ENCODE measurements at regions not wholly inside any gene's neighbourhood (a gene's known extent, or its start where the extent isn't known, plus 50 kb on each side); places are given as distances from the start of the nearest gene placed in this dataset.

GRCh38 chr10:43739161-43739560 lies 90.5 kb upstream of the ZNF32 start:
- TF ChIP-seq JUND (IDR thresholded peaks at IDR 0.05): no peak
- no peak for TF ChIP-seq CTCF (IDR thresholded peaks at IDR 0.05)
- TF ChIP-seq USF2 (IDR thresholded peaks at IDR 0.05; ENCODE audit: borderline replicate concordance, low read depth, low read length): no peak
- TF ChIP-seq PBX3 (IDR thresholded peaks at IDR 0.05): no peak
- TF ChIP-seq EZH2phosphoT487 (IDR thresholded peaks at IDR 0.05; ENCODE audit: borderline replicate concordance, low read depth): no peak
- no peak for TF ChIP-seq POLR2AphosphoS5 (IDR thresholded peaks at IDR 0.05; ENCODE audit: low read depth, low read length)
- no peak for TF ChIP-seq TEAD4 (IDR thresholded peaks at IDR 0.05; ENCODE audit: borderline replicate concordance, insufficient read depth)
- no peak for TF ChIP-seq CHD2 (IDR thresholded peaks at IDR 0.05; ENCODE audit: low read length, partially characterized antibody)
- no peak for TF ChIP-seq ELF1 (IDR thresholded peaks at IDR 0.05)
- TF ChIP-seq SIN3A (IDR thresholded peaks at IDR 0.05; ENCODE audit: borderline replicate concordance, low read depth, low read length): no peak
- TF ChIP-seq FOXJ3 (CRISPR knock-in tag; IDR thresholded peaks at IDR 0.05): no peak
- TF ChIP-seq MAX (IDR thresholded peaks at IDR 0.05; ENCODE audit: low read depth): no peak
